HG03045 (cell line): ENCODE measurements at regions not wholly inside any gene's neighbourhood (a gene's known extent, or its start where the extent isn't known, plus 50 kb on each side); places are given as distances from the start of the nearest gene placed in this dataset.
"Not testable (repeated sequence)": the region's sequence is repeated elsewhere in the genome, so short reads cannot be mapped to it uniquely, and the experiment has no call there.

Experiments used
- ATAC-seq: cut with Tn5 transposase; IDR thresholded peaks from one replicate; pipeline ENCODE4 v1.9.1; 2021; ENCODE audit warnings: mild to moderate bottlenecking, moderate library complexity; ENCODE audit not compliant: unreplicated experiment

DNA sequence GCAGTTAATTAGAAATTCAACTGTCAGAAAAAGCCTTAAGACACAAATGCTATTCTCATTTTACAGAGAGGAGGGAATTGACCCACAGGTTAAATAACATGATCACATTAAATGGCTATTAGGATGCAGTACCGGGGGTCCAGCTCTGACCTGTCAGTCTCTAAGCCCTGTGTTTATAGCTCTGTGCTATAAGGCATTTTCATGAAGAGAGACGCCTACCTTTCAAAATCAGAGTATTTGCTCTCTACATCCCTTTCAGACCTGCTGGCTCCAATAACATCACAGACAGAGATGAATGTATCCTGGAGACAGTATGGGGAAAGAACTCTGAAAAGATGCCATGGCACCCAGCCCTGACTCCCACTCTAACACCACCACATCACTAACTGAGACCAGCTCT is 189.9 kb upstream of the PRSS58 start:
- no peak for ATAC-seq

DNA sequence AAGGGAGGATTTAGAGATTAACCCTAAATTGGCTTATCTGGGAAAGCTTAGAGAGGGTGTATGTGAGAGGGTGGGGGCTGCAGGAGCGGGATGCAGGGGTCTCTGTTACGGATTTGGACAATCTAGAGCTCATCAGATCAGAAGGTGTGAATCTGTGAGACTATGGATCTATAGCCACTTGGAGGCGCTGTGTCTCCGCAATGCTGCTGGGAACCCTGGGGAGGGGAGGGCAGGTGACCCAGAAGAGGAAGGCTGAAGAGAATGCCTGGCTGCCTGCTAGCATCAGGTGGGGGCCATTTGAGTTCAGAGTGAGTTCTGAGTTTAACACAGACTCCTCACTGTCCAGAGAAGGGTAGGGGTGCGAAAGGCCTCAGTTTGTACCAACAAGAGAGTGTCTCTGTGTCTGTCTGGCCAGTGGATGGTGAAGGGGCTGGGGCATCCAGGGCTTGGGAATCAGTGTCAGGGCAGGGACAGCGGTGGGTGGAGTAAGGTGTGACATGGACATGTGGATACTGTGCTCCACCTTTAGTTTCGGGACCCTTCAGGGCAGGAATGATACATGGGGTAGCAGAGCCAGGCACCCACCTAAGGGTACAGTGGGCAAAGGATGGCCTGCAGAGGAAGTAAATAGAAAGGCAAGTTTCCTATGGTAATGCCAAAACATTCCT is 187.3 kb upstream of the PRSS58 start:
- no peak for ATAC-seq

DNA sequence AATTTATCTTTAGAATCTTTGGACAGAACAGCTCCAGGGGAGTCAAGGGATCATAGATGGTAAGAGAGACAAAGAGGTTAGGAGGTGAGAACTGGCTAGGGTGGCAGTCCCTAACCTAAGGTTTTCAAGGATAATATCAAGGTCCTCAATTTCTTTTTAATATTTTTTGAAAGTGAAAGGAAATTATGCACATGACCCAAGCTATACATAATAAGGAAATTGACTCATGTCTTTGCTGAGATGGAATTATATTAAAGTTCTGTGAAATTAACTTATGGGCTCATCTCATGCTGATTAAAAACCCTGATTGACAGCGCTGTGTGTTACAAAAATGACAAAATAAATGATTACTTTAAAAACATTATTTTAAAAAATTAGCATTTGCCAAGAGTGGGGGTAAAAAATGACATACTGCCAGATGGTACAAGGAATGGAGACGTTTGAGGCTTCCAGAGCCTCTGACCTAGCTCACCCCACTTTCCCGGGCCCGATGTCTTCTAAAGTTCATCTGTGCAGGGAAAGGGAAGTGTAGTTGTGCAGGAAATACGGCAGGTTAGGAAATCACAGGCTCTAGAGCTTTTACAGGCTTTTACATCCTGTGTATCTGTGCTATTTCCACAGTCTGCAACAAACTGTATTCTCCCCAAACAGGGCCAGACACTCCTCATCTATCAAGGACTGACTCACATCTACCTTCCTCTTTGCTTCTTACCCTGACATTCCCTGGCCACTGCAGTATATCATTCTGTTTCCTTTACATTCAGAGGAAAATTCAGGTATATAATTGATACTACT is 185.6 kb upstream of the PRSS58 start:
- no peak for ATAC-seq

DNA sequence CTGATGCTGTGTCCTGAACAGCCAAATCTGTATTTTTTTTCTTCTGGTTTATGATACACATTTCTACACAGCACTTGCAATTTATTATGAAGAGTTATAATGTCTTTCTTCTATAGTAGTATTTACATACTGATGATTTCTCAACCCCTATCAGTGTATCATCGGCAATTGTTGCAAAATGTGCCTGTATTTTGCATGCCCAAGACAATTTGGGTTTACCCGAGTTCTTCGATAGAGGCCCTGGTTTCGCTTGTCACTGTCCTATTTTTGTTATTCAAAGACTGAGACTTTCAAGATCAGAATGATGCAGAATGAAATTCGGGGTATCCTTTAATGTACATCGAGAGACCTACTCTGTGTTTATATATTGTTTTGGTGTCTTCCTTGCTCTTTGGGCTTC is 184.5 kb upstream of the PRSS58 start:
- no peak for ATAC-seq

DNA sequence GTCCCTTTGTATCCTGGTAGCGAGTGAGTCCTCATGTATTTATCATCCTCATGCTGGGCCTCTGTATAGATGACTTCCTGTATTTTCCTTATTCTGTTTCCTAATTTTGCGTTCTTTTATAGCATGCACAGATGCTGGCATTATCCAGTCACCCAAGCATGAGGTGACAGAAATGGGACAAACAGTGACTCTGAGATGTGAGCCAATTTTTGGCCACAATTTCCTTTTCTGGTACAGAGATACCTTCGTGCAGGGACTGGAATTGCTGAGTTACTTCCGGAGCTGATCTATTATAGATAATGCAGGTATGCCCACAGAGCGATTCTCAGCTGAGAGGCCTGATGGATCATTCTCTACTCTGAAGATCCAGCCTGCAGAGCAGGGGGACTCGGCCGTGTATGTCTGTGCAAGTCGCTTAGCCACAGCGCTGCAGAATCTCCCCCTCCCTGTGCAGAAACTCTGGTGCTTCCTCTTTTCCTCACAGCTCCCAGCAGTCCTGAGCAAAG is 183.1 kb upstream of the PRSS58 start:
- ATAC-seq, result no peak

DNA sequence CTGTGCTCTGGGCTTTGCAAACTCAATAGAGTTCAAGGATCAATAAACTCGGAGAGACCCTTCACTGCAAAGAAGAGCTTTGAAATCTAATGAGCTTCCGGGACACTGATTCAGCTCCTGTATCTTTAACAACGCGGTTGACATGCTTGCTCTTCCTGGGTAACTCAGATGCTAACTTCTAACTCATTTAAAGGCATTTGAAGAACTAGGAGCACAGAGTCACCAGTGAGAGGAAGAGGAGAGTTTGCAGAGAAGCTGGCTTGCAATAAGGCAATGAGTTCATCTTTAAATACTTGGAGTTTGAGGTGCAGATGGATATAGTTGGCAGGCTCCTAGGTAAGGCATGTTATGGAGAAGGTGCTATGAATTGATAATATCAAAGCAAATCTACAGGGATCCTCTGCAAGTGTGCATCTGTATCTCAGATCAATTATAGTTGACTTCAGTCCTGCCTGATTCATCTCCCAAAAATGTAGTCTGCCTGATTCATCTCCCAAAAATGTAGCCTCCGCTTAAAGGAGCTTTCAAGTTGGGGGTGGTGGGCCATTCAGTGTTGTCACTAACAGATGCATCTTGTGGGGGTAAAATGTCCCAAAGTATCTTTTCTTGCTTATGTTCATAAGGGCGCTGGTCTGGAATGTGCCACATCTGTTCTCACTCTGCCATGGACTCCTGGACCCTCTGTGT is 182.5 kb upstream of the PRSS58 start:
- no peak for ATAC-seq

DNA sequence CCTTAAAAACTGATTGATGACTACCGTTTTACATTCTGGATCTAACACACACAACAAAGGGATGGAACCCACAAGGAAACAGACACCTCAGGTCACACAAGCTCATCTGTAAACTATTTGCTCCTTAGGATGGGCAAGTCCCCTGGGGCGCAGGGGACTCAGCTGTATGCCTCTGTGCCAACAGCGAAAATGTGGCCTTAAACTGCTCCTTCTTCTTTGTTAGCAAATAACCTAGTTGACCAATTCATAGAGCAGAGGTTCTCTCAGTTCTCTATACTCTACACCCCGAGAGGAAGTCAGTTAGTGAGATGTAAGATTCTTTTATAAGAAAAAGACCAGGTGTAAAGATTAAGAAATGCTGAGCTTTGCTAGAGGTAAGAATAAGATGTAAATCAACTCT is 181.9 kb upstream of the PRSS58 start:
- ATAC-seq, result no peak

DNA sequence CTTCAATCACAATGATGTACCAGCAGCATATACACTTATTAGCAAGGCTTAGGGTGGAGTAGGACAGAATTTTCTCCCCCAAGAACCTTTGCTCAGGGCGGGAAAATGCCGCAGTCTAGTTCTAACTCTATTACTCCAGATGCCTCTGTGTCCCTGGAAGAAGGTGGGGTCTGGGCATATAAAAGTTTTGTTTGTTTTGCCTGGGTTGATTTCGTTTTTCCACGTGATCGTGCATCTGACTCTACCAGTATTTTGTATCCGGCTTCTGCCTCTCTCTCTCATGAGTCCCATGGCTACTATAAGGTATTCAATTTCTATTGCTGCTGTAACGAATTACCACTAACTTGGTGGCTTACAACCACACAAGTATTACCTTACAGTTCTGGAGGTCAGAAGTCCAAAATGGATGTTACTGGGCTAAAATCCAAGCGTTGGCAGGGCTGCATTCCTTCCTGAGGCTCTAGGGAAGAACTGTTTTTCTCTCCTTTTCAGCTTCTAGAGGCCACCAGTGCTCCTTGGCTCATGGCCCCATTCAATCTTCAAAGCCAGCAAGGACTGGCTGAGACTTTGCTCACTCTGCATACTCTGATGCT is 181.2 kb upstream of the PRSS58 start:
- ATAC-seq, result no peak

DNA sequence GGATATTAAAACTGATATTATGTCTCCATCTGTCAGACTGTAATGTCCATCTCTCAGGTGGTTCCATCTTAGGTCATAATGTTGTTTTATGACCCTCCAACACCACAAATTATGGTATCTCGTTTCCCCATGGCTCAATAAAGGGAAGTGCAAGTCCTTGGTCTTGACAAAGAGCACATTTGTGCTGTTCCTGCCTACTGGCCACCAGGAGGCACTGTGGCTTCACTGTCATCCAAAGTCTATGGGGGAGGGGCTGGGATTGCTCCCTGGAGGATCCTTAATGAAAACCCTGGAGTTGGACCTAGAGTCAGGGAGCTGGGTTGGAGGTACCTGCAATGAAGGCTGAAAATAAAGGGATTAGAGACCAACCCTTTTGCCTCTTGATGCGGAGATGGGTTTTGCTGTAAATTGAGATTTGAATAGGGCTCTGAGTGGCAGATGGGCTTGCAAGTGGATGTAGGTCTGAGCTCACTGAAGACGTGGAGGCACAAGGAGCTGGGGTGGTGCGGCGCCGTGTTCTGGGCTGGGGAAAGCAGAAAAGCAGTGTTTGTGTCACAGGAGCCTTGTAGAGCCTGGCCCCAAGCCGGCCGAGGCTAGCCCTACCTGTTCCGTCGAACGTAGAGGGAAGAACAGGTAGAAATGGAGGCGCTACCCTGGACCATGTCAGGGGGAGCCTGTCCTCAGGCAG is 180.5 kb upstream of the PRSS58 start:
- ATAC-seq, result no peak

DNA sequence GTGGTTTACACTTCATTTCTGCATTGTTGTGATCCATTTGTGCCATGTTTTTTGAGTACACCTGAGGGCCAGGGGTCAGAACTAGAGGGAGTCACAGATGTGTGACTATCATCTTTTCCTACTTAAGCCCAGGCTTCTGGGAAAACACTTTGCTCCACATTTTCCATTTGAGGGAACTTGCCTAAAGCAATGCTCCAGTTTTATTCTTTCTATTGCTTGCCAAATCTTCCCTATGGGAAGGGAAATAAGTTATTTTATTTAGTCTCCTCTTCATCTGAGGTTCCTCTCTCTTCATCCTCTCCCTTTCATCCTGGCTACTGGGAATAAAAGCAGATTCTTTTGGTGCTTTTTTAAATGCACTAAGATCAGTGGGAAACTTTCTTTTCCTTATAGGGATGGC is 179.9 kb upstream of the PRSS58 start:
- ATAC-seq, result no peak

DNA sequence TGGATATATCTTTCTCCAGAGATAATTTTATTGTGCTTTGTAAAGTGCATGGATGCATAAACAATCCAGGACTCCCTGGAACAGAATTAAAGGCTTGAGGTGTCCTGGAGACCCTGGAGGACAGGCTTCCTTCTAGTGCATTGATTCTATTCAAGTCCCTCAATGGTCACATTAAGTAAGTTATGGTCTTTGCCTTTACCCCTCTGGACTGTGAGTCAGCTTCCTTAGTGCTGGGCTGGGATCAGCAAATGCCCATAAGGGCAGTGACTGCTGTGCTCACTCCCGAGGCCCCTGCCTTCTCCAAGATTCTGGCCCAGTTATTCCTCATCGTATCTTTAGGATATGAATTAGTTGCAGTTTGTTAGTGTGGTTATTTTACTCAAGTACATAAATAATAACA is 178.7 kb upstream of the PRSS58 start:
- ATAC-seq, result no peak

DNA sequence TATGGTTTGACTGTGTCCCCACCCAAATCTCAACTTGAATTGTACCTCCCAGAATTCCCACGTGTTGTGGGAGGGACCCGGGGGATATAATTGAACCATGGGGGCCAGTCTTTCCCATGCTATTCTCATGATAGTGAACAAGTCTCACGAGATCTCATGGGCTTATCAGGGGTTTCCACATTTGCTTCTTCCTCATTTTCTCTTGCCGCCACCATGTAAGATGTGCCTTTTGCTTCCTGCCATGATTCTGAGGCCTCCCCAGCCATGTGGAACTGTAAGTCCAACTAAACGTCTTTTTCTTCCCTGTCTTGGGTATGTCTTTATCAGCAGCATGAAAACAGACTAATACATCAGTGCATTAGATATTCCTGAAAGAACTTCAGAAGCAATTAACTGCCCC is 177.7 kb upstream of the PRSS58 start:
- ATAC-seq, result not testable (repeated sequence)

DNA sequence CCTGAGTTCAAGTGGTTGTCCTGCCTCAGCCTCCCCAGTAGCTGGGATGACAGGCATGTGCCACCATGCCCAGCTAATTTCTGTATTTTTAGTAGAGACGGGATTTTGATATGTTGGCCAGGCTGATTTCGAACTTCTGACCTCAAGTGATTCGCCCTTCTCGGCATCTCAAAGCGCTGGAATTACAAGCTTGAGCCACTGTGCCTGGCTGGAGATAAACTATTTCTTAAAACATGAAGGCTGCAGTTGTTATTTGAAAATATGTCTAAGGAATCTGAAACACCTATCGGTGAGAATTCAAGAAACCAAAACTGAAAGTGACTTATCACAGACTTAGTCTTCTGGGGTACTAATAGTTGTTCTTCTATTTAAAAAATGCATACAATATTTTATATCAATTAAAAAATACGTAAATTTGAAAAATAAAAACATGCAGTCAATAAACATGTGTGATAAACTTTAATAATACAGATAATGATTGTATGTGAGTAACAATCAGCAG is 176.9 kb upstream of the PRSS58 start:
- no peak for ATAC-seq

DNA sequence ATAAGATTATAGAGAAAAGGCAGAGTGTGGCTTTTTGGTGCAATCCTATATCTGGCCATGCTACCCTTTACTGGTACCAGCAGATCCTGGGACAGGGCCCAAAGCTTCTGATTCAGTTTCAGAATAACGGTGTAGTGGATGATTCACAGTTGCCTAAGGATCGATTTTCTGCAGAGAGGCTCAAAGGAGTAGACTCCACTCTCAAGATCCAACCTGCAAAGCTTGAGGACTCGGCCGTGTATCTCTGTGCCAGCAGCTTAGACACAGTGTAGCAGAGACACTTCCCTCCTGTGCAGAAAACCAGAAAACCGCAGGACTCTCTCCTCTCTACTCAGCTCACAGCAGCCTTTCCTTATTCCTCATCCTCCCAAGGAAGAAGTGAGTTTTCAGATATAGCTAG is 176.3 kb upstream of the PRSS58 start:
- not testable (repeated sequence) for ATAC-seq

DNA sequence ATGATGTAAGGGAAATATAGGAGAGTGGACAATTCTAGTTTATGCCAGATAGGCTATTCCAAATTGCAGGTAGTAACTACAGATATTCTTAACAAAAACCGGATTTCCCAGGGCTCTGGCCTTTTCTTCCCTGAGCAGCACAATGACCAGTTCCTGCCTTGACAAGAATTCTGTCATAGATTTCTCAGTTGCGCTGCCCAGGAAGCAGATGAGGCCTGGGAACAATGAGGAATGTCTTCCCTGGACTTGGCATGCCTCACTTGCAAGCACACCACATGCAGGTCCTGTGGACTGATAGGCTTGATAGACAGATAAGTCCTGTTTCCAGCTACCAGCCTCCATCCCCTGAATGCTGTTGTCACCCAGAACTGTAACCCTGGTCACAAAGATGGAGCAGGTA is 174.5 kb upstream of the PRSS58 start:
- ATAC-seq, result no peak

DNA sequence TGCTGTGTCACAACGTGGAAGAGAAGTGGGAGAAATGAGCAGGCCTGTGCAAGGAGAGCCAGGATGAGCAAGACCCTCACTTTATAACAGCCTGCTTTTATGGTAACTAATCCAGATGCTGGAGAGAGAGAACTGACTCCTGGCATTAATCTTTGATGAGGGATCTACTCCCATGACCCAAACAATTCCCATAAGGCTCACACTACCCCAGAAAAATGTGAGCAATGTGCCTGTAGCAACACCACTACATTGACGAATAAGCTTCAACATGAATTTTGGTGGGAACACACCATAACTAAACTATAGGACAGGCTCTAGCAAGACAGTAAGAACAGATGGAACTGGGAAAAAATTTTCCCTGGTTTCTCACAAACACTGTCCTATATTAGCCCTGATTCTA is 173.6 kb upstream of the PRSS58 start:
- no peak for ATAC-seq

DNA sequence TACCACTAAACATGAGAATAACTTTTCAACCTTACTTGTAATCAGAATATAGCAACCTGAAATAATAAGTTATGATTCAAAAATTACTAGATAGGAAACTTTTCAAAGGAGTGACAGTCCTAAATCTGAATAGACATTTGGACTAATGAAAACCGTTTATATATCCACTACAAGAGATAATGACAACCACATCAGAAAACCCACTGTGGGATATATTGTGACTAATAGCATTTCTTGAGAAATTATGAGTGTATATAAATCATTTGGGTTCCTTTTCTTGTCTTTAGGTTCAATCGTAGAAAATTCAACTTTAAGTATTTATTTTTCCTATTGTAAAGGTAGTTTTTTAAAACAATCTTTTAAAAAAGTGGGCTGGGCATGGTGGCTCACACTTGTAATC is 170.2 kb upstream of the PRSS58 start:
- no peak for ATAC-seq

DNA sequence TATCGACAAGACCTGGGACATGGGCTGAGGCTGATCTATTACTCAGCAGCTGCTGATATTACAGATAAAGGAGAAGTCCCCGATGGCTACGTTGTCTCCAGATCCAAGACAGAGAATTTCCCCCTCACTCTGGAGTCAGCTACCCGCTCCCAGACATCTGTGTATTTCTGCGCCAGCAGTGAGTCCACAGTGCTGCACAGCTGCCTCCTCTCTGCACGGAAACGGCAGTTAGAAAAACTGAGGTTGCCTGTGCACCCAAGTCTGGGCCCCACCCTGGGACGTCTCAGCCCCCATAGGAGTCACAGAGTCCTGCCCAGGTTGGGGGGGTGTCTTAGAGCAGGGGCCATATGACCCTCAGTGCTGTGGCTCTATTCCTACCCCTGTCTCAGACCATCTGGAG is 167.4 kb upstream of the PRSS58 start:
- ATAC-seq, result no peak

DNA sequence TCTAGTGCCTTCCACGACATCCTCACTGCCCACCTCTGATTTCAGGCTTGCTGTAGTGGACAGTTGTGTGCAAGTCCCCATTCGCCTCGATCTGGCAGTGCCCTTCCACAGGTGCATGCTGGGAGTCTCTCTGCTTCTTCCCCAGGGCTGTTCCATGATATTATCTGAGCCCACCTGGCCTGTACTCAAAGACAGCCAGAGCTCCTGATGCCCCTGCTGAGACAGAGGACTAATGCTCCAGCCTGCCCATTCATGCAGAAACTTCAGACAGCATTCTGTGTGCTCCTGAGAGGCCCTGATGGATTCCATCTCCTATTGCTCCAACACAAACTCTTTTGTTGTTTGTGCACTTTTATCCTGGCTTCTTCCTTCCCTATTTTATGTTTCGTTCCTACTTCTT is 164.8 kb upstream of the PRSS58 start:
- ATAC-seq, result no peak

DNA sequence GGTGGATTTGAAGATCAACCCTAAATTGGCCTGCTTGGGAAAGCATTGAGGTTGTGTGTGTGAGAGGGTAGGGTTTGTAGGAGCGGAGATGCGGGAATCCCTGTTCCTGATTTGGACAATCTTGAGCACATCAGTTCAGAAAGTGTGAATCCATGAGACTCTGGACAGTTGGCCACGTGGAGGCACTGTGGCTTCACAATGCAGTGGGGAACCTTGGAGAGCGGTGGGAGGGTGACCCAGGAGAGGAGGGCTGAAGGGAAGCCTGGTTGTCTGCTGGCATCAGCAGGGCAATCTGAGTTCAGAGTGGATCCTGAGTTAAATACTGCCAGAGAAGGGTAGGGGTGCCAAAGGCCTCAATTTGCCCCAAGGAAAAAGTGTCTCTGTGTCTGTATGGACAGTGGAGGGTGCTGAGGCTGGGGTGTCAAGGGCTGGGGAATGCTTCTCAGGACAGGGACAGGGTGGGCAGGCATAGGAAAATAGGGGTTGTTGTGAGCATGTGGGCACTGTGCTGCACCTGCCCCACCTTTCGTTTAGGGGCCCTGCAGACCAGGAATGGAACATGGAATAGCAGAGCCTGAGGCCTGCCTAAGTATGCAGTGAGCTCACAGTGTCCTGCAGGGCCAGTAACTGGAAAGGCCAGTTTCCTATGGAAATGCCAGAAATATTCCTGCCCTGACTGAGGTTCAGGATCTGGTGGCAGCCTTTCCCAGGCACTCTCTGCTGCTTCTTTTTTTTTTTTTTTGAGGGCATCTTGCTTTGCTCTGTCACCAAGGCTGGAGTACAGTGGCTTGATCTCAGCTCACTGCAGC is 162.9 kb upstream of the PRSS58 start:
- no peak for ATAC-seq
